ENCODE measurements at regions not wholly inside any gene's neighbourhood (a gene's known extent, or its start where the extent isn't known, plus 50 kb on each side); places are given as distances from the start of the nearest gene placed in this dataset.
"Not testable (repeated sequence)": the region's sequence is repeated elsewhere in the genome, so short reads cannot be mapped to it uniquely, and the experiment has no call there.

DNA sequence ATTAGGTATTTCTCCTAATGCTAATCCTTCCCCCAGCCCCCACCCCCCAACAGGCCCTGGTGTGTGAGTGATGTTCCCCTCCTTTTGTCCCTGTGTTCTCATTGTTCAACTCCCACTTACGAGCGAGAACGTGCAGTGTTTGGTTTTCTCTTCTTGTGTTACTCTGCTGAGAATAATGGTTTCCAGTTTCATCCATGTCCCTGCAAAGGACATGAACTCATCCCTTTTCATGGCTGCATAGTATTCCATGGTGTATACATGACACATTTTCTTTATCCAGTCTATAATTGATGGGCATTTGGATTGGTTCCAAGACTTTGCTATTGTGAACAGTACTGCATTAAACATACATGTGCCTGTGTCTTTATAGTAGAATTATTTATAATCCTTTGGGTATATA, 138.9 kb upstream of the TMEM229A start:
- H3K4me1 Mint-ChIP-seq; H3K9me3 Mint-ChIP-seq; H3K36me3 Mint-ChIP-seq (ENCODE audit: low read depth); DNase-seq; H3K27me3 Mint-ChIP-seq; intact Hi-C loops (cut with micrococcal nuclease); H3K4me3 Mint-ChIP-seq; H3K27ac Mint-ChIP-seq: not testable (repeated sequence)

DNA sequence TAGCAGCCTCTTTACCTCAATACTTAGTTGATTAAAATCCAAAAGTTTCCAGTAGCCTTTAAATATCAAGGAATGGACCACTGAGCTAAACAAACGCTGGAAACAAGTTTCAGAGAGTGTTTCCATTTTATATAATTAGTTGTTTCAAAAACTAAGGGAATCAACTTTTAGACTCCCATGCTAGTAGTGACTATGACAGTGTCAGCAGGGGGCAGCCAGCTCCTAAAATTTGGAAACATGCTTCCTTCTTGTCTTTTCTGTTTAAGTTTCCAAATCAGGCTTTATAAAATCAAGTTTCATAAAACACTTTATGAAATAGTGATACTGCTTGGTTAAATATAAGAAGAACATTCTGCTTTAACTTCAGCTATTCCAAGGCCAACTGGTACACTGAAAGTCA, 138.2 kb upstream of the TMEM229A start:
- Mint-ChIP-seq H3K9me3 (peaks cover 3% of the 10 kb centered on the region), H3K4me1 (no peaks in the 10 kb centered on the region), H3K36me3 (ENCODE audit: low read depth) (no peaks in the 10 kb centered on the region), H3K27ac (no peak overlapping the region), H3K27me3 (no peaks in the 10 kb centered on the region), H3K4me3 (no peak overlapping the region)
- intact Hi-C loops (cut with micrococcal nuclease): no loop called here
- DNase-seq: no peak

DNA sequence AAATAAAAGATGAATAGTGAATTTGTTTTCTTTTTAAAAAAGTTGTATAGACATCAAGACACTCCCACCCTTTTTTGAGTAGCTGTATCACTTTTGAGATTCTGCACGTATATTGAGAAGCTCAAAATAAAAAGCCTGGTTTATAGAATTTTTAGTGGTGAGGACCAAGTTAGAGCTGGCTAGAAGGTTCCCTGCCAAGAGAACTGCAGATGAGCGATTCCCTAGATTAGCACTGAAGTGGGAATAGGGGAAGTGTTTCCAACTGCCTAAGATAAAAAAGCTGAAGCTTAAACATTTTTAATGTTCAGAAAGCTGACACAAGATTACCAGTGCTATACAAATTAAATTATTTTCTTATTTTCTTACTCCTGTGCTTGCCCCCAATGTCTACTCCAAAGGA, 135.7 kb upstream of the TMEM229A start:
- Mint-ChIP-seq H3K9me3 (peaks cover 3% of the 10 kb centered on the region), H3K36me3 (ENCODE audit: low read depth) (no peaks in the 10 kb centered on the region), H3K27me3 (no peaks in the 10 kb centered on the region), H3K27ac (no peak overlapping the region), H3K4me1 (no peaks in the 10 kb centered on the region), H3K4me3 (no peak overlapping the region)
- intact Hi-C loops (cut with micrococcal nuclease): no loop called here
- no peak for DNase-seq

DNA sequence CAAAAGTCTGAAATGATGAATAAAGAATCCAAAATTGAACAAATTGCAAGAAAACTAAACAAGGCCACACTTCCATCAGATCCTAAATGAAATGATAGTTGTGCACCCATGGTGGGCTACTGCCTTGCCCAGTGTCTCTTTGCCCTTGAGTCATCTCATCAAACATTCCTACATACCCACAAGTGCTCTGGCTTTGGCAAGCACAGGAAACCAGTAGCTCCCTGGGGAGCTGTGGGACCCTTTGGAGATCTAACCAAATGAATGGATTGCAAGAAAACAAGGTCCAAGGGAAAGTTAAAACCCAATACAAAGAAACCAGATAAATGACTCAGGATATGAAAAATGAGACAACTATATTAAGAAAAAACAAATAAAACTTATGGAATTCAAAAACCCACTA, 129.8 kb upstream of the TMEM229A start:
- Mint-ChIP-seq H3K9me3 (no peaks in the 10 kb centered on the region), H3K27ac (no peak overlapping the region), H3K4me1 (no peaks in the 10 kb centered on the region), H3K4me3 (no peak overlapping the region), H3K36me3 (ENCODE audit: low read depth) (no peaks in the 10 kb centered on the region), H3K27me3 (no peaks in the 10 kb centered on the region)
- no peak for DNase-seq
- intact Hi-C loops (cut with micrococcal nuclease): no loop called here

DNA sequence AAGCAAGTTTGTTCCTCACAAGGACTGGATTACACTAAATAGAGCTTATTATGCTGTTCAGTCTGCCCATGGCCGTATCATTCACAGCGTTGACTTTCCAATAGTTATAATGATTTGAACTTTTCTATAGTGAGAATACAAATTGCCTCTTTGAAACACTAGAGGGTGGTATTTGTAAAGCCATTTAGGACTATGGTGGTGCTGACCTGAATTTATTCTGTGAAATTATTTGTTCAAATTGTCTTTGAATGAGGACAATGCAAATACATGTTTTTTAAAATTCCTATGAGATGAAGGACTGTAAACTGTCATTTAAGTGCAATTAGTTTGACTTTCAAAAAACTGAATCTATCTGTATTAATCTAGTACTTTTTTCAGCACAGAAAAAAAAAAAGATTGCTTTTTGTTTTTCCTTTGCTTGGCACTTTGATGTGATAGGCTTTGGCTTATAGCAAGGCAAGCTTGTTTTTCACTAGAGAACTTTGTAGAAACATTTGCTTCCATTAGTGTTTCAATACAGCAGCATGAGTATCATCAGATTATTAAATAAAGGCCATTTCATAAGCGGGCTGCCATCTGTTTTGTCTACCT, 122.7 kb upstream of the TMEM229A start:
- Mint-ChIP-seq H3K27ac (no peak overlapping the region), H3K36me3 (ENCODE audit: low read depth) (no peaks in the 10 kb centered on the region), H3K9me3 (no peaks in the 10 kb centered on the region), H3K4me1 (no peaks in the 10 kb centered on the region), H3K4me3 (no peak overlapping the region), H3K27me3 (no peaks in the 10 kb centered on the region)
- DNase-seq: no peak
- intact Hi-C loops (cut with micrococcal nuclease): no loop called here

DNA sequence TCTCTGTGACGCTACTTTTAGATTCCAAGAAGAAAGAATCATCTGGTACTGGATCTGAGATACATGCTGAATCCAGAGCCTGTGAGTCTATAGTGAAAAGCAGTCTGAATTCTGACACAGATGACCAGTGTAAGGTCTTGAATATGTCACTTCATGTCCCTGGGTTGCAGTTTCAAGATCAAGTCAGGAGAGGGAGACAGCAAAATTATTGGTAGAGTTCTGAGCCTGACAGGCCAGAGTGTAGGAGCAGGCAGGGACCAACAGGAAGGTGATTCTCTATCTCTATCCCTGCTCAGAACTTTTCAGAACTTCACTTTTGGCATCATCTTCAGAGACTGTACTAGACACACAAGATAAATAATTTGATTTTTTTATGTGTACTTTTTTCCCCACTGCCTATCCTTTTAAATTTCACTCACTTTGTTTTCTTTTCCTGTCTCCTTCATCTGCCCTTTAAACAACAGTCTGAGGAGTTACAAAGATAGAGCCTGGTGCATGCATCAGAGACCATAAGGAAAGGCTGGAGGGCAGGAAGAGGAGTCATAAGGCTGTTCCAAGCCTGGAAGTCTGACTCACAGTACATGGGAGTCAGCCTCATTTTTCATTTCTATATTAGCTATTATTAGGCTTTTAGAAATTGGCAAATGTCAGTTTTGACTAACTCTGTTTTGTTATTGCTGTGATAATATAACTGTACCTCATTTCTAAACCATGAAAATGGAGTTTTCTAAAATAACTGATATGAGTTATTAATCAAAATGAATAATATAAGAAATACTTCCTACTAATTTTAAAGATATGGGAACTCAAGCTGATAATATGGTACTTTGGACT, 120.2 kb upstream of the TMEM229A start:
- H3K27me3 Mint-ChIP-seq: no peaks in the 10 kb centered on the region
- H3K4me1 Mint-ChIP-seq: no peaks in the 10 kb centered on the region
- no peaks in the 10 kb centered on the region for H3K9me3 Mint-ChIP-seq
- no peak for DNase-seq
- no peaks in the 10 kb centered on the region for H3K36me3 Mint-ChIP-seq (ENCODE audit: low read depth)
- no peak overlapping the region for H3K27ac Mint-ChIP-seq
- H3K4me3 Mint-ChIP-seq: no peak overlapping the region
- intact Hi-C loops (cut with micrococcal nuclease): no loop called here

DNA sequence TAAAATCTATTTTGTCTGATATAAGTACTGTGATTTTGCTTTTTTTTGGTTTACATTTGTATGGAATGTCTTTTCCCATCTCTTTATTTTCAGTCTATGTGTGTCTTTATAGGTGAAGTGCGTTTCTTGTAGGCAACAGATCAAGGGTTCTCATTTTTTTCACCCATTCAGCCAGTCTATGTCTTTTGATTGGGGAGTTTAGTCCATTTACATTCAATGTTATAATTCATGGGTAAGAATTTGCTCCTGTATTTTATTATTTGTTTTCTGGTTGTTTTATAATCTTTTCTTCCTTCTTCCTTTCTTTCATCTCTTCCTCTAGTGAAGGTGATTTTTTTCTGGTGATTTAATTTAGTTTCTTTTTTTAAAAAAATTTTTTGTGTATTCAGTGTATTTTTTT, 104.8 kb upstream of the TMEM229A start:
- H3K27ac Mint-ChIP-seq: no peak overlapping the region
- no peaks in the 10 kb centered on the region for H3K9me3 Mint-ChIP-seq
- H3K4me1 Mint-ChIP-seq: no peaks in the 10 kb centered on the region
- no peak overlapping the region for H3K4me3 Mint-ChIP-seq
- intact Hi-C loops (cut with micrococcal nuclease): no loop called here
- DNase-seq: no peak
- no peaks in the 10 kb centered on the region for H3K27me3 Mint-ChIP-seq
- no peaks in the 10 kb centered on the region for H3K36me3 Mint-ChIP-seq (ENCODE audit: low read depth)

DNA sequence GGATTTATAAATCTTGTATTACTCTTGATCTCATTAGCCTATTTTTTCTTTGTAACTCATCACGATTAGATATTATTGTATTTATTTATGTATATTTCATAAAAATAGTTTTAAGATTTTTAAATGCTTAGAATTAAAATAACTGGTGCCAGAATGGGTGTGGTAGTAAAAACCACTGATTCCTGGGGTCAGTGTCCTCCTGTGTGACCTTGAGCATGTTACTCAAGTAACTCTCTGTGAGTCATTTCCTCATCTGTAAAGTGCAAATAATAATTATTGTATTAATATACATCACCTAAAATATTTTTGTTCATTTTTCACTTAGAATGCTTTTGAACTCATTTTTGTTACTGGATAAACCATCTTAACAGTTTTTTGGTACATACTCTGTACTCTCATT, 91.3 kb upstream of the TMEM229A start:
- Mint-ChIP-seq H3K4me3 (no peak overlapping the region), H3K36me3 (ENCODE audit: low read depth) (no peaks in the 10 kb centered on the region)

DNA sequence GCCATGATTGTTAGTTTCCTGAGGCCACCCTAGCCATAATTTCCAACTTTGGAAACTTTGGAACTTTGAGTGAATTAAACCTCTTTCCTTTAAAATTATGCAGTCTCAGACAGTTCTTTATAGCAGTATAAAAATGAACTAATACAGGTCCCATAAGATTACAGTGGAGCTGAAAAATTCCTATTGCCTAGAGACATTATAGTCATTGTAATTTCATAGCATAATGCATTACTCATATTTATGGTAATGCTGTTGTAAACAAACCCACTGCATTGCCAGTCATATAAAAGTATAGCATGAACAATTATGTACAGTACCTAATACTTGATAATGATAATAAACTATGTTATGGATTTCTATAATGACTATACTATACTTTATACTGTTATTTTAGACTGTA, 88.0 kb upstream of the TMEM229A start:
- no peak overlapping the region for H3K27ac Mint-ChIP-seq
- no peak overlapping the region for H3K4me3 Mint-ChIP-seq
- no peaks in the 10 kb centered on the region for H3K27me3 Mint-ChIP-seq
- no peaks in the 10 kb centered on the region for H3K4me1 Mint-ChIP-seq
- H3K36me3 Mint-ChIP-seq (ENCODE audit: low read depth): no peaks in the 10 kb centered on the region
- intact Hi-C loops (cut with micrococcal nuclease): no loop called here
- no peaks in the 10 kb centered on the region for H3K9me3 Mint-ChIP-seq
- no peak for DNase-seq

More for the DNA sequence above, 91.3 kb upstream of the TMEM229A start:
- intact Hi-C loops (cut with micrococcal nuclease): no loop called here
- no peaks in the 10 kb centered on the region for H3K27me3 Mint-ChIP-seq
- DNase-seq: no peak
- no peak overlapping the region for H3K27ac Mint-ChIP-seq
- no peaks in the 10 kb centered on the region for H3K9me3 Mint-ChIP-seq
- H3K4me1 Mint-ChIP-seq: no peaks in the 10 kb centered on the region

DNA sequence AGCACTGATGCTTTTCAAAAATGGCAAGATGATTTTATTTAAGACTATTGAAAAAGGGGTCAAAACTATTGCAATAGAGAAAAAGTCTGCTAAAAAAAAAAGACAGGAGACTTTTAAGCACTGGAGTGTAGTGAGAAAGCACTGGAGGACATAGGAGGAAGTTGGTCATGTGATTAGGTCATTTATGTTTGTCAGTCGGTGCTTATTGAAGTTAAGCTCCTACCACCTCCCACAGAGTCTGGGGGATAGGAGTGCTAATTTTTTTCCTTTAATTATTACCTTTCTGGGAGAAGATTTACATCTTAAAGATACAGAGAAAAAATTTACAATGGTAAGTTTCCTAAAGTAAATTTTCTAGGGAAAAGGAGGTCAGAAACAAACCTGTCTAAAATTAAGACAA, 80.2 kb upstream of the TMEM229A start:
- H3K4me3 Mint-ChIP-seq: no peak overlapping the region
- H3K4me1 Mint-ChIP-seq: no peaks in the 10 kb centered on the region
- no peaks in the 10 kb centered on the region for H3K27me3 Mint-ChIP-seq
- DNase-seq: no peak
- no peak overlapping the region for H3K27ac Mint-ChIP-seq
- no peaks in the 10 kb centered on the region for H3K9me3 Mint-ChIP-seq
- intact Hi-C loops (cut with micrococcal nuclease): no loop called here
- no peaks in the 10 kb centered on the region for H3K36me3 Mint-ChIP-seq (ENCODE audit: low read depth)

DNA sequence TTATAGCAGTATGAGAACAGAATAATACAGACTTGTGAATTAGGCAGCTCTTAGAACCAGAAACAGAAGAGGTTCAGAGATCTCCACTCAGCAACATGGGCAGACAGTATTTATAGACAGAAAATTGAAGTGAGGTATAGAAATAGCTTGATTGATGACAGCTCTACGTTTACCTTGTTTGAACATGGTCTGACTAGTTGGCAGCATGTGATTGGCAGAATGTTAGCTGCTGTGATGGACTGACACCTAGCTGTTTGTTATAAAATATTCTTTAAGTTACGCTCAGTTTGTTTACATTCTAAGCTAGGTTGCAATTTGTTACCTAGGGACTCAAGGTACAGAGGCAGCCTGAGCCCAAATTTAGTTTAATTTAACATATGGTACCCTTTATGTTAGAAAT, 73.7 kb upstream of the TMEM229A start:
- no peak overlapping the region for H3K27ac Mint-ChIP-seq
- intact Hi-C loops (cut with micrococcal nuclease): no loop called here
- peak; percentile 3 for DNase-seq
- H3K36me3 Mint-ChIP-seq (ENCODE audit: low read depth): no peaks in the 10 kb centered on the region
- no peaks in the 10 kb centered on the region for H3K9me3 Mint-ChIP-seq
- H3K4me1 Mint-ChIP-seq: no peaks in the 10 kb centered on the region
- H3K27me3 Mint-ChIP-seq: no peaks in the 10 kb centered on the region
- no peak overlapping the region for H3K4me3 Mint-ChIP-seq

DNA sequence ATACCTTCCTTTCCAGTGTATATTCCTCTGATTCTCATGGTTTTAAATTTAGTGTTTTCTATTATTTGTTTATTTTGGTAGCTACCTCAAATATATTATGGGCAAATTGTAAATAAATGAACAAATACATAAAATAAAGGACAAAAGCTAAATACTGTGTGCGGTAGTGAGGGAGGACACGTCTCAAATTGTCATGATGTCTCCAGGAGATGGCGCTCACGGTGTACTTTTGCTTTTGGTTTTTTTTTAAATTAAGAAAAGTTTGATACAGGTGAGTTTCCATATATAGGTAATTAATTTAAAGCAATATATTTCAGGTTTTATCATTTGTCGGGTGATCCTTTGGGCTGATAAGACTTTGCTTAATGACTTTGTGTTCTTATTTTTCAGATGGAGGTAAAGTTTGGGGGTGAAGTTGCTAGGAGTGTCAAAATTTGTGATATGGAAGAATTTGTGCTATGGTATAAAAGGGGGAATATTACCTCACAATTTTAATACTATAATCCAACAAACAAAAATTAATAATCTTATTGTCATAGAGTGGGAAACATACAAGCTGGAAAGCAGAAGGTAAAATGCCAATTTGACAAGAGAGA, 68.4 kb upstream of the TMEM229A start:
- Mint-ChIP-seq H3K4me1 (no peaks in the 10 kb centered on the region), H3K36me3 (ENCODE audit: low read depth) (no peaks in the 10 kb centered on the region), H3K4me3 (no peak overlapping the region), H3K9me3 (no peaks in the 10 kb centered on the region), H3K27me3 (no peaks in the 10 kb centered on the region), H3K27ac (no peak overlapping the region)
- peak; percentile 58 for DNase-seq
- intact Hi-C loops (cut with micrococcal nuclease): no loop called here

DNA sequence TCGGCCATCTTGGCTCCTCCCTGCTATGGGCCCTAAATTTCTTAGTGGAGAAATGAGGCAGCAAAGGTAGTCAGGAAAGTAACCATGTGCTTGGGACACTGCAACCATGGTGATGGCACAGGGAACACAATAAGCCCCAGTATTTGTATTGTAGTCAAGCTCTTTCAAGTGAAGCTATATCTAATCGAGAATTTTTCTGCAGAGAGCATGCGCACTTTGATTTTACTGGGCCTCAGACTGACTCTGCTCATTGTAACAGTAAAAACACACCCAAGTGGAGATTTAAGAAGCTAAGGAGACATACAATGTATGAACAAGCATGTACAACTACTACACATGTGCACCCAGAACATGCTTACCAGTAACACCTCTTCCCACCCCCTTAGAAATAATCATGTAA, 67.3 kb upstream of the TMEM229A start:
- Mint-ChIP-seq H3K27me3 (no peaks in the 10 kb centered on the region), H3K4me3 (no peak overlapping the region), H3K4me1 (no peaks in the 10 kb centered on the region), H3K36me3 (ENCODE audit: low read depth) (no peaks in the 10 kb centered on the region), H3K9me3 (no peaks in the 10 kb centered on the region), H3K27ac (no peak overlapping the region)
- intact Hi-C loops (cut with micrococcal nuclease): no loop called here
- DNase-seq: no peak

DNA sequence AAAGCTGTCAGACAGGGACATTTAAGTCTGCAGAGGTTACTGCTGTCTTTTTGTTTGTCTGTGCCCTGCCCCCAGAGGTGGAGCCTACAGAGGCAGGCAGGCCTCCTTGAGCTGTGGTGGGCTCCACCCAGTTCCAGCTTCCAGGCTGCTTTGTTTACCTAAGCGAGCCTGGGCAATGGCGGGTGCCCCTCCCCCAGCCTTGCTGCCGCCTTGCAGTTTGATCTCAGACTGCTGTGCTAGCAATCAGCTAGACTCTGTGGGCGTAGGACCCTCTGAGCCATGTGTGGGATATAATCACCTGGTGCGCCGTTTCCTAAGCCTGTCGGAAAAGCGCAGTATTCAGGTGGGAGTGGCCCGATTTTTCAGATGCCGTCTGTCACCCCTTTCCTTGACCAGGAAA, 66.7 kb upstream of the TMEM229A start:
- H3K36me3 Mint-ChIP-seq (ENCODE audit: low read depth); H3K4me3 Mint-ChIP-seq; H3K9me3 Mint-ChIP-seq; H3K27ac Mint-ChIP-seq; intact Hi-C loops (cut with micrococcal nuclease); H3K27me3 Mint-ChIP-seq; H3K4me1 Mint-ChIP-seq; DNase-seq: not testable (repeated sequence)
